ENCODE measurements at regions not wholly inside any gene's neighbourhood (a gene's known extent, or its start where the extent isn't known, plus 50 kb on each side); places are given as distances from the start of the nearest gene placed in this dataset.
"Not testable (repeated sequence)": the region's sequence is repeated elsewhere in the genome, so short reads cannot be mapped to it uniquely, and the experiment has no call there.

DNA sequence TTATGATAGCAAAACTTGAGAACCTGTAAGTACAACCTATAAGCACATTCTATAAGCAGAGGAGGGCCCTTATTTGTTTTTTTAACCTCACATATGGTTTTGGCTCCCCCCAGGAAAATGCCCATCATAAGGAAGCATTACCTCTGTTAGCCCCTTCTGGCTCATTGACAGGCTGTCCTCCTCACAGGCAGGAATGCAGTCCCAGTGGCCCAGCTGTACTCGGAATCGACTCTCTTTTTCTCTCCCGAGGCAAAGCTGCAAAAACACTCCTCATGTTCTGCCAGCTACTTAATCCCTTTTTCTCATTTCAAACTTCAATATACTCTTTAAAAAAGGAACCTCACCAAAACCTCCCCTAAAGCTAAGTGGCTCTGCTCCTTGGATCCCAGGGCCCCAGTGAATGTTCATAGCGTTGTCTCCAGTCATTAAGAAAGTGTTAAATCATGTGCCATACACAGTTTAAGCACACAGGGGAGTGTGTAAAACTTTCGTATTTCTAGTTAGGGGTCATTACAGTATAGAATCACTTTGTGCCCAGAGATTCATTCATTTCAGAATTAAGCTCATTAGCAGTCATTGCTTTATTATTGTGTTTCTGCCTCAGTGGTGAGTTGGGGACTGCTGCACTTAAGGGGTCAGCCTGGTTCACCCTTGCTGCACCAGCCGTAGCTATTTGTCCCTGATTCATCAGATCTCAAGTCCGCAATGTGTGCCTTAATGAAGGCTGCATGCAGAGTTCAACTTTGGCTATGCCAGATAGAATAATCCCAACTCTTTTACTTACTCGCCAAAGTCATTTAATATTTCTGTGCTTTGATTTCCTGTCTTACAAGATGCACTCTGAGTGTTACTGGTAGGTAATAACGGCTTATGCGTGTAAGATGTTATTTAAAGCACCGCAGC is 57.6 kb downstream of the JRKL start:
- no peak for DNase-seq (ENCODE audit: low read depth)

DNA sequence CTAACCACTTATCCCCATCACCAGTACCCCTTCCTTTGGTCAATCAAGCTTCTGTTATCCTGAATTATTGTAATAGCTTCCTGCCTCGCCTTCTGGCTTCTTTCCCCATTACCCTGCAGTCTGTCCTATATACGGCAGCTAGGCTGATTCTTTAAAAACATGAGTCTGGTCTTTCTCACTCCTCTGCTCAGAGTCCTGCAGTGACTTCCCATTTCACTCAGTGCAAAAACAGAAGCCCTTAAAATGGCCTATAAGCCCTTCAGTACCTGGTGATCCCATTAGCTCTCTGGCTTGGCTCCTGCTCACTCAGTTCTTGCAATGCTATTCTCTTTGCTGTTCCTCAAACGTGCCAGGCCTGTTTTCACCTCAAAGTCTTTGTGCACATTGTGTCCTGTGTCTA is 58.4 kb downstream of the JRKL start:
- no peak for DNase-seq (ENCODE audit: low read depth)

DNA sequence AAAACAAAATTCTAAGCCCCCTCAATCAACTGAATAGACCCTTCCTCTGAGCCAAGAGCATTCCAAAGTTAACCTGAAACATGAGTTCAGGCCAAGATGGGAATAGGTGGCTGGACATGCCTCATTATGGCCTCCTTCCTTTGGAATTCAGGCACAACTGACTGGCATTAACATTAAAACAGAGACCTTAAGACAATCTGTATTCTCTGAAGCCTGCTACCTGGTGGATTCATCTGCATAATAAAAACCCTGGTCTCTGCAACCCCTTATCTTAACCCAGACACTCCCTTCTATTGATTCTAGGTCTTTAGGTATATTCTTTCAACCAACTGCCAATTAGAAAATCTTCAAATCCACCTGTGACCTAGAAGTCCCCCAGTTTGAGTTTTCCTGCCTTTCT is 66.3 kb downstream of the JRKL start:
- no peak for DNase-seq (ENCODE audit: low read depth)

DNA sequence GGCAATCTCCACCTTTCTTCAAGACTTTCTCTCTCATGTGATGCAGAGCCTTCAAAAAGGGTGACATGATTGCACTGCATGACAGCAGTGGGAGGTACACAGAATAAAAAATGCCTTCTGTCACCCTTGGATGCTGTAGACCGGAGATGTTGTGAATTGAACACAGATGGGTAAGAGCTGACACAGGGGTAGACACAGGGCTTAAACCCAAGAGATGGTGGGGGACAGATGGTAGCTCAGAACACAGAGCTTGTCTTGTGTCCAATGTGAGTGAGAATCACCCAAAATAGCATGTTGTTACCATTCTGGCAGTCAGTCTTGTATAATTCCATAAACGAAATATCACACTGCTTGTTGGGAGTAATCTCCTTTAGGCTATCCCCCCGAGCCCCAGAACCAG is 69.9 kb downstream of the JRKL start:
- DNase-seq (ENCODE audit: low read depth) = no peak

DNA sequence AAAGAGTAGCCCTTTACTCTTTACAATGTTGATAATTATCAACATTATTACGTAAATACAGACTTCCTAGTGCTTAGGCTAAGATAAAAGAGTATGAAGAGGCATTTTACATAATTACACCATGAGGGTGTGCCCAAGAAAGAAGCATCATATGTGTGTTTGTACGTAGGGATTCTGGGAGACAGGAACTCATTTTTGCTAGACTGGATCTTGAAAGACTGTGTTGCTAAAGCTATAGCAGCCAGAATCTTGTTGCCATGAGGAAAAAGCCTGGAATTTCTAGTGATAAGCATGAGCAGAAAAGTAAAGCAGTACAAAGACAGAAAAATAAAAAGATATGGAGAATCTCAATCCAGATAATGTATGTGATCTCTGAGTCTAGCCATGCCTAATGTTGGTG is 72.1 kb downstream of the JRKL start:
- no peak for DNase-seq (ENCODE audit: low read depth)

DNA sequence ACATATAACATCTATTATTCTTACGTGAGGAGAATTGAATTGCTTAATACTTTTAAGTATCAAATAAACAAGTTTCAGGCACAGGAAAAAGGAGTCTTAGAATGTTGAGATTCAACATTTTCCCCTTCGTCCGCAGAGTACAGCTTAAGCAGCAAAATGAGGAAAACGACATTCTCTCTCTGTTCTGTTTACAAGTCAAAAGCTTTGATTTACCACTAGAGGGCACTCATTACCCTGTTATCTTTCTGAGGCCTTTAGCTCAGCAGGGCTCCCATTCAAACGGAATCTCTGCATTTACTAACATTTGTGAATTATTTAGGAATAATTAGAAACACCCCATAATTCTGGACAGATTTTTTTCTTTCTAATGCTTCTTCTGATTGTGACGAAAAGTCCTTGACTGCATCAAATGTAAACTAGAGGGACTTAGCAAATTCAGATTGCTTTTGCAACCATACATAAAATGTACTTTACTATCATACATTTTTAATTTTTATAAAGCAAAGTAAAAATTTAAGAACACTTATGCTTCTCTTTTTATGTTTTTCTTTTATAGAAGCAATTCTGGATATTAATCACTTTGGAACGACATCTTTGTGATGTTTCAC is 75.0 kb downstream of the JRKL start:
- peak; percentile 25 for DNase-seq (ENCODE audit: low read depth)

DNA sequence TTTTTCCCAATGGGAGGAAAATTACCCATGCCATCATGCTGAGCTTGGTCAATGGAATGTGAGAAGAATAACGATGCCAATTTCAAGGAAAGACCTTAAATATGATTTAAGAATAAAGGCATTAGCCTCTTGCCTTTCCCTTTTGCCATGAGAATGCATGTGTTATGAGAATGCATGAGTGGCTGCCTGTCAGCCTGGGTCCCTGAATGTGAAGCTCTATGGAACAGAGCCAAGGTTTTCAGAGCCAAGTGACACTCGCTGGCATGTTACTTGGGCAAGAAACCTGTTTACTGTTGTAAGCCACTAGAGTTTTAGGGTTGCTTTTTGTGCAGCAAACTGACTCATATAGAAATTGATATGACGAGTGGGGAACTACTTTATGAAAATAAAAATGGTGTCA is 75.7 kb downstream of the JRKL start:
- no peak for DNase-seq (ENCODE audit: low read depth)

DNA sequence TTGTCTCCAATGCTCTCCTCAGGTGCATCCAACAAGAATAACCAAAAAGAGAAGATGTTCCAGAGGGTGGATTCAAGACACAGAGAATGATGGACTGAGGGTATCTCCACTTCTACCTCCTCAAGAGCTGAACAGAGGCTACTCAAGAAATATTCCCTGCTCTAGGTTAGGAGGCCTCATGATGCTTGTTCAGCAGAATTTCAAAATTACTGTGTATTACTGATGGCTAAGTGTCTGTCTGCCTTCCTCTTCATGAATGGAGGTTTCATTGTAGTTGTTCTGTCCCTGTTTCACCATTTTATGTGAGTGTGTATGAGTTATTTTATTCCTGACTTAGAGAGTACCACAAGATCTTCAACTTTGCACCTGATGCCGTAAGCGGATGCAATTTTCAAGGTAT is 76.8 kb downstream of the JRKL start:
- DNase-seq (ENCODE audit: low read depth) = no peak

DNA sequence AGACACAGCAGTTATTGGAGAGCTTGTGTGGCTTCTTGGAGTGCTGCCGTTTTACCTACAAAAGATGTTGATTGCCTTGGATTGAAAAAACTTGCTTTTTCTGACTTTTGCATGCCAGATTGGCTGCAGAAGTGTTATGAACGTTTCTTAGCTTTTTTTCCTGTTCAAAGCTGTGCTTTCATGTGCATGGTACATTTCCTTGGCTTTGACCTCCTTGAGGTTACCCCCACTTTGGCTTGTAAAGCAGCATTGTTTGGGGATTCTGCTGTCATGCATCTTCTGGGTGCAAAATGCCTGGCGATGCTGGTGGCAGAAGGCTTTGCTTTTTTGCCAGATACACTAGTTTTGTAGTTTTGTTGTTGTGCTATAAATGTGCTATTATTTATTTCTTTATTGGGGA is 80.0 kb downstream of the JRKL start:
- no peak for DNase-seq (ENCODE audit: low read depth)

DNA sequence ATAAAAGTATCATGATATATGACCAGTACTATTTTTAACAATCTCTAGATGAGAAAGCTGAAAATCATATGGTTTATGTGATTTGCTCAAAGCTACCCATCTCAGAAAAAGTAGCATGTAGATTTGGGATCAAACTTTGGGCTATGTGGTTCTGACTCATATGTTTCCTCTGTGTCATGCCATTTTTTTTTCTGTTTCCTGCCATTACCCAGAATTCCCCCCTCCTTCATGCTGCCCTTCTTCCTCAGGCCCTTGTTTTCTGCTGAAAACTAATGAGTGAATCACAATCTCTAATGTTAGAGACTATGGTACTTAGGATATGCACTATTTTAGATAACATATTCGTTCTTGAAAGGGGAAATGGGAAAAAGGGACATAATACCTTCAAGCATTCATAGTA is 80.7 kb downstream of the JRKL start:
- no peak for DNase-seq (ENCODE audit: low read depth)

DNA sequence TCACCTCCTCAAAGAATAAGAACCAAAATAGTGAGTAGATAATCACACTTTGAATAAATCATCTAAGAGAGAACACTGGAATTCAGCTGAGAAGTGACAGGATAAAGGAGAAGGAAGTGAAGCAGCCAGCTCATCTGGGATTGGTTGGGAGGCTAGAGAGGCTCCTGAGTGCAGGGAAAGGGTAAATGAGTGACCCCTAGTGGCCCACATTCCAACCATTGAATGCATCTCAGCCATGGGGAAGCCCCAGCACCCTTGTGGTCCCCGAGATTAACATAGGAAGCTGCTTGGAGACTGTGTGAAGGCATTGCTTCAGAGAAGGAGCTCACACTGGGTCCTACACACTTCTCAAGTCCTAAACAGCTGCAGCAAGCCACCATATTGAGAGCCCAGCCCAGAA is 82.3 kb downstream of the JRKL start:
- DNase-seq (ENCODE audit: low read depth) = no peak

DNA sequence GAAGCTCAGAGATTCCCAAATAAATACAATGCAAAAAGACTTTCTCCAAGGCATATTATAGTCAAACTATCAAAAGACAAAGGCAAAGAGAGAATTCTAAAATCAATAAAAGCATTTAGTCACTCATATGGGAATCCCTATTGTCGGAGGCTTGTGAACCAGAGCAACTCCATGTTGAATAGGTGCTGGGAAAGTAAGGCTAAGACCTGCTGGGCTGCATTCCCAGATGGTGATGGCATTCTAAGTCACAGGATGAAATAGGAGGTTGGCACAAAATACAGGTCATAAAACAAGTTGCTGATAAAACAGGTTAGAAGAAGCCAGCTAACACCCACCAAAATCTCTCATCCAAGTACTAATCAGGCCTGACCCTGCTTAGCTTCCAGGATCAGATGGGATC is 84.5 kb downstream of the JRKL start:
- no peak for DNase-seq (ENCODE audit: low read depth)

DNA sequence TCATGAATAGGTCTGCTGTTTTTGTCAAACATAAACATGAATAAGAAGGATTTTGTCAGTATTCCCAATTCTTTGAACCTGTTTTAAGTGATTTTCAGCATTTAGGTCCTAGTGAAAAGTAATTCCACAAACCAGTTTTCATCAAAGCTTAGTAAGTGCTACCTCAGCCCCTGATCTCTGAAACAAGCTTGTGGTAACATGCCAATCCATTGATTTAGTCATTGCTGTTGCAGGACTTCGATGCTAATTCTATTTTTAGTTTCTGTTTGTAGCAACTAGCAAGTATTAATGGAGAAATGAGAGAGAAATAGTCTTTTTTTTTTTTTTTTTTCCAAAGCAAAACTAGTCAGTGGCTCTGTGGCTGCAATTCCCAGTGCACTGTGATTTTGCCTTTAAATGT is 91.4 kb downstream of the JRKL start:
- DNase-seq (ENCODE audit: low read depth) = no peak

DNA sequence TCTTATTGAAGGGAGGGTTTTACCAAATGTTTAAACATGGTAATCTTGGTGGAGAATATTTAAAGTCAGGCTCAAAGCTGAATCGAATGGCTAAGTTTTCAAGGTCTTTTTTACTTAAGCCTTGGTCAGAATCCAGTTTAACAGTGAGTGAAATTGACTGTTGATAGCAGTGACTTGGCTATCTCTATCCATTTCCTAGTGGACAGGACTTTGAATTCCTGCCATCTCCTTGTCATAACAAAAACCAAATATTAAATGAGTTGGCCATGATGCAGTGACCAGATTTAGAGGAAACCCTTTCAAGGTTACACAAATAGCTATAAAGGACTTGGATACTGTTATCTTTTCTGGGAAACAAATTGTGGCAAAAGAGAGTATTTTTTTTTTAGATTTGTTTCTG is 92.0 kb downstream of the JRKL start:
- no peak for DNase-seq (ENCODE audit: low read depth)

DNA sequence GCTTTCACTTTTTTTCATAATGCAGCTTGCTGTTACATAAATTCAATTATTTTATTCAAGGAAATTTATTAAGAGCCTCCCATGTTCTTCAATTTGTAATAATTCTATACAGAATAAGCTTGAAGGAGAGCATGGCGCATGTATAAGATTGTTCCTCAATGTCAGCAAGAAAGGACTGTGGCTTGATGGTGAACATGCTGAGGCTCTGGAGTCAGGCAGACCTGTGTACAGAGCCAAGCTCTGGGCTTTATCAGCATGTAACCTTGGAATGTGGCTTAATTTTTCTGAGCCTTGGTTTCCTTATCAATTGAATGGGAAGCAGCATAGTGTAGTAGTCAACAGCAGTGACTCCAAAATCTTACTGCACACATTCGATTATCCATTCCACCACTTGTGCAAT is 92.4 kb downstream of the JRKL start:
- DNase-seq (ENCODE audit: low read depth) = no peak

DNA sequence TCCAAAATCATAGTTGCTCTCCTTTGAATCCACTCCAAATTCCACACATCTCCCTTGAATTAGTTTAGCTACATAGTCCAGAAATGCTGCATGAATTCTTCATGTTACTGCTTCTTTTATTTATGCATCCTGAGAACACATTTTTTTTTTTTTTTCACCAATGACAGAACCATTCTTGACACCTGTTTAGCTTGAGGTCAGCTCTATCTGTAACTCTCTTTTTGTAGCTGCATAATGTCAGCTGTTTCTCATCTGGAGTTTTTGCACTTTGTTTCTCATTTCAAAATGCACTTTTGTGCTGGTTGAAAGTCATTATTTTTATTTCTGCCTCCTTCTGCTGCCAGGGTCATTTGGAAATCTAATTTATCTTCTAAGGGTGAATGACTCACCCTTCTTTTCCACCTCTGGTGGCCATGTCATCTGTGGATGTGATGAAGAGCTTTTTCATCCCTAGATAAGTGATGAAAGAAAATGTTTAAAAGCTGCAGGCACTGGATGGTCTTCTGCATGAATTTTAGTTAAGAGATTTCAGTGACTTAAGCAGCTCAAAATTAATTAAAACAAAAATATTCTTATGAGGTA is 93.7 kb downstream of the JRKL start:
- DNase-seq (ENCODE audit: low read depth) = no peak

DNA sequence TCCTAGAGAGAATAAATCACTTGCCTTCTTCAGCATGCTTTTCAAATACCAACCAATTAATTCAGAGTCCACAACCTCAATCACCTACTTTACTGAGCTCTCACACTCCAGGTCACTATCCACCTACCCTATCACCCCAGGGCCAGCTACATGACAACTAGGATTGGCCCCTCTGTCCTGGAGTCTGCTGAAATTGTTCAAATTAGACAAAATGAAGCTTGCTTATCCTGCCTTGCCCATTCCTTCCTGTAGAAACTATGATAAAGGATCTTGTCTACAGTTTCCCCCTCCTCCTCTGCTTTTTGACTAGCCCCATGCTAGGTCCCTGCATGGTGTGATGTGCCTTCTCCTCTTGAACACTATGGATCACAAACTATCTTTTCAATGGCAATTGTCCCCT is 94.5 kb downstream of the JRKL start:
- DNase-seq (ENCODE audit: low read depth) = no peak

DNA sequence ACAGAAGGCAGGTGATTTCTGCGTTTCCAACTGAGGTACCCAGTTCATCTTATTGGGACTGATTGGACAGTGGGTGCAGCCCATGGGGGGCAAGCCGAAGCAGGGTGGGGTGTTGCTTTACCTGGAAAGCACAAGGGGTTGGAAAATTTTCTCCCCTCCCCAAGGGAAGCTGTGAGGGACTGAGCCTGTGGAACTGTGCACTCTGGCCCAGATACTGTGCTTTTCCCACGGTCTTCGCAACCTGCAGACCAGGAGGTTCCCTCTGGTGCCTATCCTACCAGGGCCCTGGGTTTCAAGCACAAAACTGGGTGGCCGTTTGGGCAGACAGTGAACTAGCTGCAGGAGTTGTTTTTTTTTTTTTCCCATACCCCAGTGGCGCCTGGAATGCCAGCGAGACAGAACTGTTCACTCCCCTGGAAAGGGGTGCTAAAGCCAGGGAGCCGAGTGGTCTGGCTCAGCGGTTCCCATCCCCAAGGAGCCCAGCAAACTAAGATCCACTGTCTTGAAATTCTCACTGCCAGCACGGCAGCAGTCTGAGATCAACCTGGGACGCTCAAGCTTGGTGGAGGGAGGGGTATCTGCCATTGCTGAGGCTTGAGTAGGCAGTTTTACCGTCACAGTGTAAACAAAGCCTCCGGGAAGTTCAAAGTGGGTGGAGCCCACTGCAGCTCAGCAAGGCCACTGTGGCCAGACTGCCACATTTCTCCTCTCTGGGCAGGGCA is 97.2 kb downstream of the JRKL start:
- no peak for DNase-seq (ENCODE audit: low read depth)

DNA sequence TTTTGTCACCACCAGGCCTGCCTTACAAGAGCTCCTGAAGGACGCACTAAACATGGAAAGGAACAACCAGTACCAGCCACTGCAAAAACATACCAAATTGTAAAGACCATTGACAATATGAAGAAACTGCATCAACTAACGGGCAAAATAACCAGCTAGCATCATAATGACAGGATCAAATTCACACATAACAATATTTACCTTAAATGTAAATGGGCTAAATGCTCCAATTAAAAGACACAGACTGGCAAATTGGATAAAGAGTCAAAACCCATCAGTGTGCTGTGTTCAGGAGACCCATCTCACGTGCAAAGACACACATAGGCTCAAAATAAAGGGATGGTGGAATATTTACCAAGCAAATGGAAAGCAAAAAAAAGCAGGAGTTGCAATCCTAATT is 99.1 kb downstream of the JRKL start:
- DNase-seq (ENCODE audit: low read depth) = not testable (repeated sequence)

DNA sequence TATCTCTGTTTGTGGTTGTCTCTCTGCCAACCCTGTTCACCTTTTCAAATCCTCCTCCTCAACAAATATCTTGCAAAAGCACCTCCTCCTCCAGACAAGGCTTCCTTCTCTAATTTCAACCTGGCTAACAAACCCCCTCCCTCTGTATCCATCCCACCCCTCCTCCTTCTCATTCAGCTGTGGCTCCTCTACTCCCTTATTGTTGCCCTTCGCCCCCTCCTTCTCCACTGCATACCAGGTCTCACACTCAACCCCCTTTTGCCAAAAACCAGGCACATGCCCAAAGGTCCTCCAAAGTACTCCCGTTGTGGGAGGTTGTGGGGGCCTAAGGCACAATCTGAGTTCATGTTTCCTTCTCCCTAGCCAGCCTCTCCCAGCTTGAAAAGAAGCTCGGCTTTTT is 110.6 kb downstream of the JRKL start:
- no peak for DNase-seq (ENCODE audit: low read depth)

DNA sequence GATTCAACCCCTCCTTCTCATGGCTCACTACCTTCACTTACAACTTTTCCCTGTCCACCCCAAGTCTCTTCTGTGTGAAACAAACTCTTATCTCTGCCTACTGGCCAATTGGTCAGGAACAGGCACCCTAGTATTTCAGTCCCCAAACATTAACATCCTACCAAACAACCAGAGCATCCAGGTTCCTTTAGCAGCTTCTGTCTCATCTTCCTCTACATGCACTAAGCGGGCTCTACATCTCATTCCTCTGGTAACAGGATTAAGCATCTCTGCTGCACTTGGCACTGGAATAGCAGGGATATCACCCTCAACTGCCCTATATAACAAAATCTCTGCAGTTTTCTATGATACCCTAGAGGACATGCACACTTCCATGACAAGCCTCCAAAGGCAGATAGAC is 116.2 kb downstream of the JRKL start:
- DNase-seq (ENCODE audit: low read depth) = no peak

DNA sequence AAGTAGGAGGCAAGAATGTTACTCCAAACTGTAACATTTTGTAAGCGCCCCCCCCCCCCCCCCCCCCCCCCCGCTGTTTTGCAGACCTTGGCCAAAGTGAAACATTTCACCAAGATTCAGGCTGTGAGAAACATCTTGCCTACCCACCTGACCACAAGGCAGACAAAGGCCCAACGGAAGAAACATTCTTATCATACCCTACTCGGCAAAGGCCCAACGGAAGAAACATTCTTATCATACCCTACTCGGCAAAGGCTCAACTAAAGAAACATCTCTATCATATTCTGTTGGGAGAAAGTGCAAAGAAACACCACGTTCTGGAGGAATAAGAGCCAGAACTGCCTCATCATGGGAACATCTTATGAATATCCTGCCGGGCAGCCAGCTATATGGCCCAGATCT is 117.1 kb downstream of the JRKL start:
- DNase-seq (ENCODE audit: low read depth) = no peak

DNA sequence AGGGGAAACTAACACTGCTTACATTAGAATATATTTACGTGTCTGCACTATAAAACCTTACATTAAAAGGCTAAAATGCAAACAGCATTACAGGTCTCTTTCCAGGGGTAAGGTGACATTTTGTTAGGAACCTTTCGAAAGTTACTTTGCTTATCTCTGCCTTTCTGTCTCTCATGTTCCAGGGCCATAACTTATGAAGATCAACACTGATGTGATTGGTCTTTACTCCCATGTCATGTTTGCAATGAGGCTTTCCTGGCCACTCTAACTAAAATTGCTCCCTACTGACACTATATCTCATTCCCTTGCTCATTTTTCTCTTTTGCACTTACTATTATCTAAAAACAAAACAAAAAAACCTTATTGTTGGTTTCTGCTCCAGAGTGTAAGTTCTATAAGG is 119.0 kb downstream of the JRKL start:
- no peak for DNase-seq (ENCODE audit: low read depth)

All from Daoy (cell line).